ENCODE measurements at regions not wholly inside any gene's neighbourhood (a gene's known extent, or its start where the extent isn't known, plus 50 kb on each side); places are given as distances from the start of the nearest gene placed in this dataset.

- TF ChIP-seq CTCF (IDR thresholded peaks at IDR 0.05; ENCODE audit: low read depth, low read length) (no peak), EZH2phosphoT487 (IDR thresholded peaks at IDR 0.05; ENCODE audit: low read depth) (no peak)
Observed at GRCh38 chr2:128768041-128768440, 449.4 kb upstream of the HS6ST1 start.
